Sigmoid colon (tissue), 6 donors: ENCODE measurements at regions not wholly inside any gene's neighbourhood (a gene's known extent, or its start where the extent isn't known, plus 50 kb on each side); places are given as distances from the start of the nearest gene placed in this dataset.

Experiments used
- DNase-seq: peaks from one replicate; pipeline ENCODE4 v3.0.0-alpha.2; 2019
- H3K27ac ChIP-seq, 4 donors: fragments of 200-600 bp; sonication (generic); one replicate each; pipeline ENCODE4 v1.5.1; 2016 to 2019; ENCODE audit warnings: mild to moderate bottlenecking in 1 of 4
- H3K27me3 ChIP-seq, 3 donors: fragments of 200-600 bp; sonication (generic); one replicate each; pipeline ENCODE4 v1.5.1; 2019; ENCODE audit warnings: mild to moderate bottlenecking in 1 of 3
- H3K36me3 ChIP-seq, 4 donors: fragments of 200-600 bp; sonication (generic); one replicate each; pipeline ENCODE4 v1.5.1; 2016 to 2019
- H3K4me1 ChIP-seq, 4 donors: fragments of 200-600 bp; sonication (generic); one replicate each; pipeline ENCODE4 v1.5.1; 2017 to 2019
- H3K4me3 ChIP-seq, 4 donors: fragments of 200-600 bp; sonication (generic); one replicate each; pipeline ENCODE4 v1.5.1; 2017 to 2019; ENCODE audit warnings: mild to moderate bottlenecking in 2 of 4, moderate library complexity in 1 of 4
- H3K9me3 ChIP-seq, 4 donors: fragments of 200-600 bp in 3 of 4; sonication (generic) in 3 of 4; one replicate each; pipeline versions ENCODE4 v1.5.1 to v1.6.1; 2013 to 2019
- EP300 ChIP-seq, 4 donors: sonication (generic); formaldehyde crosslinking; IDR thresholded peaks; one replicate each; pipeline ENCODE4 v1.6.1; 2017; ENCODE audit warnings: antibody characterized with exemption in 4 of 4
- POLR2A ChIP-seq, 2 donors: fragments of 450-650 bp; IDR thresholded peaks; one replicate each; pipeline ENCODE4 v1.6.1; 2016; ENCODE audit warnings: antibody characterized with exemption in 2 of 2, mild to moderate bottlenecking in 2 of 2, moderate library complexity in 2 of 2
- POLR2AphosphoS5 ChIP-seq, 4 donors: sonication (generic); formaldehyde crosslinking; IDR thresholded peaks; one replicate each; pipeline ENCODE4 v1.6.1; 2017; ENCODE audit warnings: antibody characterized with exemption in 4 of 4
- whole genome bisulfite sequencing, 2 donors: extraction: QIAGEN DNeasy Blood & Tissue Kit; methylation state at CpG; one replicate each; pipeline ENCODE4 v1.1.7; 2013; 5-methylcytosine and 5-hydroxymethylcytosine counted together
- intact Hi-C: fragments of 100-400 bp; cut with DNase I; formaldehyde crosslinking; loops from one replicate; pipeline ENCODE4 v1.15.1; 2023
- TF ChIP-seq, protein P1 (sequence below), 4 experiments: fragments of 450-650 bp in 3 of 4; fragments of 200-600 bp in 1 of 4; IDR thresholded peaks; one replicate each; pipeline ENCODE4 v1.5.1; 2016 to 2019; ENCODE audit warnings: antibody characterized with exemption in 4 of 4, mild to moderate bottlenecking in 3 of 4, moderate library complexity in 2 of 4
- donor health status: healthy with polysubstance abuse.
- donor health status: healthy.

DNA sequence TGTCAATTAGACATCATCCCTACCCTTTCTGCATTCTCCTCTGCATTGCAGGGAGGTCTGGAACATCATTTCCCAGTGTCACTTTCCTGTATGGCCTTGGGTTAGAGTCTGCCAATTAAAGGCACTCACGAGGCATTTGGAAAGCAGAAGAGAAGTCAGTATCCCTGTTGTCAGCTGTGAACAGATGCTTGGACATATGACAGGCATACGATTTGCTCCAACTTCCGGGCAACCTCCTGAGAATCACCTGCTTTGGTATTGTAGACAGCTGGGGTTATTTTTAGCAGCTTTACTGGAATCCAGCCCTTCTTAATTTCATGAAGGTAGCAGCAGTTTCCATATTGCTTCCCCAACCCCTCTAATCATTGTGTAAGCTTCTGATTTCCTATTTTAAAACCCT lies 88.7 kb upstream of the DHRS4 start:
- 78 to 84% methylated on average over 3 of the region's 3 CpGs for WGBS, 2 donors
- intact Hi-C loops, result no loop called here

DNA sequence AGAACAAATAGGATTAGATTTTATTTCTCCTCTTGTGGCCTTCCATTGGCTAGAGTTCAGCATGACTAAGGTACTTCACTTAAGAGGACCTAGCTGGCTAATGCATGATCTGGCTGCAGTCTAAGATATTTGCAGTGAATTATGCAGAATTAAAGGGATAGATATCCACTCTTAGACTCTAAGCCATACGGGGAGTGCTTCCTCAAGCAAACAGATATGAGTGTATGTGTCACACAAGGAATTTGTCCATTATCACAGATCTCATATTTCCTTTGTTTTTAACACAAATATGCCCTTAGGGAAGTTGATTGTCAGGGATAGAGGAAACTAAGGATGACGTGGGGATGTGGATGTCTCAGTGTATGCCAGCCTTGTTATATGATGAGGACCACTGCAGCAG lies 88.1 kb upstream of the DHRS4 start:
- Histone ChIP-seq H3K9me3 (no peaks in the 10 kb centered on the region), H3K4me1 (peaks cover 0 to 16% (median 7%) of the 10 kb centered on the region in 4 donors), H3K36me3 (no peaks in the 10 kb centered on the region), H3K27me3 (no peaks in the 10 kb centered on the region), H3K27ac (no peak overlapping the region), H3K4me3 (no peak overlapping the region)
- WGBS, 2 donors, result 84 to 85% methylated on average over 2 of the region's 2 CpGs
- TF ChIP-seq, protein P1, sequence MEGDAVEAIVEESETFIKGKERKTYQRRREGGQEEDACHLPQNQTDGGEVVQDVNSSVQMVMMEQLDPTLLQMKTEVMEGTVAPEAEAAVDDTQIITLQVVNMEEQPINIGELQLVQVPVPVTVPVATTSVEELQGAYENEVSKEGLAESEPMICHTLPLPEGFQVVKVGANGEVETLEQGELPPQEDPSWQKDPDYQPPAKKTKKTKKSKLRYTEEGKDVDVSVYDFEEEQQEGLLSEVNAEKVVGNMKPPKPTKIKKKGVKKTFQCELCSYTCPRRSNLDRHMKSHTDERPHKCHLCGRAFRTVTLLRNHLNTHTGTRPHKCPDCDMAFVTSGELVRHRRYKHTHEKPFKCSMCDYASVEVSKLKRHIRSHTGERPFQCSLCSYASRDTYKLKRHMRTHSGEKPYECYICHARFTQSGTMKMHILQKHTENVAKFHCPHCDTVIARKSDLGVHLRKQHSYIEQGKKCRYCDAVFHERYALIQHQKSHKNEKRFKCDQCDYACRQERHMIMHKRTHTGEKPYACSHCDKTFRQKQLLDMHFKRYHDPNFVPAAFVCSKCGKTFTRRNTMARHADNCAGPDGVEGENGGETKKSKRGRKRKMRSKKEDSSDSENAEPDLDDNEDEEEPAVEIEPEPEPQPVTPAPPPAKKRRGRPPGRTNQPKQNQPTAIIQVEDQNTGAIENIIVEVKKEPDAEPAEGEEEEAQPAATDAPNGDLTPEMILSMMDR (IDR thresholded peaks at IDR 0.05), result no peak
- TF ChIP-seq POLR2AphosphoS5 (IDR thresholded peaks at IDR 0.05), result no peak
- TF ChIP-seq POLR2A (IDR thresholded peaks at IDR 0.05), result no peak
- TF ChIP-seq EP300 (IDR thresholded peaks at IDR 0.05), result no peak
- intact Hi-C loops, result no loop called here
- DNase-seq, result no peak

More for the DNA sequence above, 88.7 kb upstream of the DHRS4 start:
- Histone ChIP-seq H3K27ac (no peak overlapping the region), H3K4me1 (peaks cover 0 to 16% (median 7%) of the 10 kb centered on the region in 4 donors), H3K36me3 (no peaks in the 10 kb centered on the region), H3K4me3 (no peak overlapping the region), H3K9me3 (no peaks in the 10 kb centered on the region), H3K27me3 (no peaks in the 10 kb centered on the region)
- TF ChIP-seq EP300 (IDR thresholded peaks at IDR 0.05) (no peak), POLR2A (IDR thresholded peaks at IDR 0.05) (no peak), POLR2AphosphoS5 (IDR thresholded peaks at IDR 0.05) (no peak)
- TF ChIP-seq, protein P1 (IDR thresholded peaks at IDR 0.05), result no peak
- DNase-seq, result no peak

DNA sequence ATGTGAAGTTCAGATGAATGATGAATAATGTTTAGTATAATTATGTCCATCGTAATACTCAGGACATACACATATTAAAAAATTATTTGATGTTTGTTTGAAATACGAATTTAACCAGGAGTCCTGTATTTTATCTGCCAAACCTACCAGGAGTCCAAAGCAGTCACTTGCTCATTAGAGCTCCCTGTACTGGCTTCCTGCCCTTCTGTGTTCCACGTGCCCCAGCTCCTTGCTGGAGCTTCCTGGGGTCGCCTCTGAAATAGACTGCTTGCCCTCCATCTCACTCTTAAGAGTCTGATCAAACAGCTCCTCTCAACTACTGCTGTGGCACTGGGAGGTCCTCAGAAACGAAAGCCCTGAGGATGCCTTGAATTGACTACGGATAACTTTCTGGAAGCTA lies 87.3 kb upstream of the DHRS4 start:
- 75 to 78% methylated on average over 6 of the region's 6 CpGs for WGBS, 2 donors
- Histone ChIP-seq H3K27ac (no peak overlapping the region), H3K9me3 (no peaks in the 10 kb centered on the region), H3K4me3 (no peak overlapping the region), H3K36me3 (no peaks in the 10 kb centered on the region), H3K27me3 (no peaks in the 10 kb centered on the region), H3K4me1 (peaks cover 0 to 16% (median 7%) of the 10 kb centered on the region in 4 donors)
- intact Hi-C loops, result no loop called here
- TF ChIP-seq POLR2AphosphoS5 (IDR thresholded peaks at IDR 0.05) (no peak), EP300 (IDR thresholded peaks at IDR 0.05) (no peak), POLR2A (IDR thresholded peaks at IDR 0.05) (no peak)
- TF ChIP-seq, protein P1 (IDR thresholded peaks at IDR 0.05), result no peak
- DNase-seq, result no peak

DNA sequence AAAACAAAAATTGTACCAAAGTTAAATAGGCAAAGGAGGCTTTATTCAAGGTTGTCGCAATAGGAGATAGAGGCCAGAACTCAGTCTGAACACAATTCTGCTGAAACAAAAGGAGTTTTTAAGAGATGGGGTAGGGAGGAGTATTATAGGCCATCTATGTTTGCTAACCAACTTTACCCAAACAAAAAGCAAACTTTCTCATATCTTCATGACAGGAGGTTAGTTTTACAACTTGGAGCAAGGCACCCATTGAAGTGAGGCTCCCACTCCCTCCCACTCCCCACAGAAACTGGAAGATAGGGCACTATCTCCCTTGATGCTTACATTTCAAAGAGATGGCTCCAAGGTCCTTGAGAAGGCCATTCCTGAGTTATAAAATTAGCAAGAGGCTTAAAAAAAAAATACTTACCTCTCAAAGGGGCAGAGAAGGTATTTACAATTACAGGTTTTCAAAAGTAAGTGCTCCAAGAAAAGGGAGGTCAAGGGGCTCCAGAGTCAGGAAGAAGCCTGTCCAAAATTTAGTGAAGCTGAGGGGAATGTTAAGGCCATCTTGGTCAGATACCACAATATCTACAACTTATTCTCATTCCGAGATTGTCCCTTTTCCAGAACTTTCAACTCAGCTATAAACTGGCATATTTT lies 84.4 kb upstream of the DHRS4 start:
- no peaks in the 10 kb centered on the region for H3K36me3 ChIP-seq
- TF ChIP-seq, protein P1 (IDR thresholded peaks at IDR 0.05), result no peak
- TF ChIP-seq POLR2AphosphoS5 (IDR thresholded peaks at IDR 0.05) (no peak), EP300 (IDR thresholded peaks at IDR 0.05) (no peak), POLR2A (IDR thresholded peaks at IDR 0.05) (no peak)
- no peak overlapping the region for H3K4me3 ChIP-seq
- intact Hi-C loops, result no loop called here
- H3K27ac ChIP-seq, result no peak overlapping the region
- no peaks in the 10 kb centered on the region for H3K9me3 ChIP-seq
- no peak for DNase-seq
- no peaks in the 10 kb centered on the region for H3K27me3 ChIP-seq
- peaks cover 0 to 16% (median 7%) of the 10 kb centered on the region in 4 donors for H3K4me1 ChIP-seq
- 92 to 94% methylated on average over 2 of the region's 2 CpGs for WGBS, 2 donors
